CMK (cell line): ENCODE measurements at regions not wholly inside any gene's neighbourhood (a gene's known extent, or its start where the extent isn't known, plus 50 kb on each side); places are given as distances from the start of the nearest gene placed in this dataset.
A peak's percentile ranks its signal among the peaks of the same experiment; 100 is the strongest.

Experiments
- DNase-seq: peaks from one replicate; pipeline ENCODE4 v3.0.0-alpha.2; 2010; ENCODE audit warnings: low read depth

DNA sequence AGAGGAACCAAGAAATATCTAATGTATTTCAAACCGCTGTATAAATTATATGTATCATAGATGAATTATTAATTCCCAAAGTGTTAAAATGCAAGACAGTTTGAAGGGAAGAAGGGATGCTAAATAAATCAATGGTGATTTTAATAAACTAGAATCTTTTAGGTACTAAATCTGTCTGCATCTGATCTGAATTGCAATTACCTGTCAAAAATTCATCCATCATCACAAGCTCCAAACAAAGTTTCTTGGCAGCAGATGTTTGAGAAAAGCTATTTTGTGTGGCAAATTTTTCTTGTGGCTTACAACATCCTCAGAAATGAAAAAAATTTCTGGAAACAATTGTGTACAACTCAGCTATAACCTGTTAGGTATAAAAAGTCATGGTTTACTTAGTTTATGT, 816.0 kb upstream of the NDST4 start:
- no peak for DNase-seq

DNA sequence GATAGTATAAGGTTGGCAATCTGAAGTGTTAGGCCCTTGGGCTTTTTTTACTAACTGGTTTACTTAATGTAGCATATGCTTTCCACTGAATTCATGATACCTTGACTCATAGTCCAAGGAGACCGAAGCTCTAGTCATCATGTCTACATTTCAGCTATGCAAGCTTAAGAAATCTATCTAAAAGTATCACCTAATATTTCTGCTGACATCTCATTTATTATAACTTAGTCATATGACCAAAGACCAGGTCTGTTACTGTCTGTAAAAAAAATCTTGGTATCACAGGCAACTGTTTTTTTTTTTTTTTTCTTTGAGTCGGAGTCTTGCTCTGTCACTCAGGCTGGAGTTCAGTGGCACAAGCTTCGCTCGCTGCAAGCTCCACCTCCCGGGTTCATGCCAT, 814.0 kb upstream of the NDST4 start:
- DNase-seq: no peak

DNA sequence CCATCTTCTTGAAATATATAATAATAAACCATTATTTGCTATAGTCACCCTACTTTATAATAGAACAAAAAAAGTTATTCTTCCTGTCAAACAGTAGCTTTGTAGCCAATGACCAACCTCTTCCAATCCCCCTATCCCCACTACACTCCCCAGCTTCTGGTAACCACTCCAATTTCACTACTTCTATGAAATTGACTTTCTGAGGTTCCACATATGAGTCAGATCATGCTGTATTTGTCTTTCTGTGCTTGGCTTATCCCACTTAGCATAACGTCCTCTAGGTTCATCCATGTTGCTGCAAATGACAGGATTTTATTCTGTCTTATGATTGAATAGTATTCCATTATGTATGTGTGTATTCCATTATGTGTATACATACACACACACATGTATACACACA, 809.7 kb upstream of the NDST4 start:
- DNase-seq: no peak

- no peak for DNase-seq
Measured at GRCh38 chr4:115920637-115921036, 807.2 kb upstream of the NDST4 start.

DNA sequence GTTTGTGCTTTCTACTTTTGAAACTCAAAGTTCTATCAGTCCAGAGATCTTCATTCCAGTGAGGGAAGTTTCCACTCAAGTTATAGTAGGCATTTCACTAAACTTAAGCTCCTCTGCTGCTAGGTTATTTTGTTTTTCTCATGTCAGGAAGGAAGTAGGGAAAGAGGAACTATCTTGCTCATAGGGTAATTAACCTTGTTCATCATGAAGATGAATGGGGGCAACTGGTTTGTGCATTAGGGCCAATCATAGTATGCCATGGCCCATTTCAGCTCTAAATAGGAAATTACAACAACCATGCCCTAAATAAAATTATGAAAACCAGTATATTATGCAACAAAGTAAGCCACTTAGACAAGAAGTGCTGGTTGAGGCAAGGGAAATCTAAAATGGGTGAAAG, 804.7 kb upstream of the NDST4 start:
- no peak for DNase-seq

DNA sequence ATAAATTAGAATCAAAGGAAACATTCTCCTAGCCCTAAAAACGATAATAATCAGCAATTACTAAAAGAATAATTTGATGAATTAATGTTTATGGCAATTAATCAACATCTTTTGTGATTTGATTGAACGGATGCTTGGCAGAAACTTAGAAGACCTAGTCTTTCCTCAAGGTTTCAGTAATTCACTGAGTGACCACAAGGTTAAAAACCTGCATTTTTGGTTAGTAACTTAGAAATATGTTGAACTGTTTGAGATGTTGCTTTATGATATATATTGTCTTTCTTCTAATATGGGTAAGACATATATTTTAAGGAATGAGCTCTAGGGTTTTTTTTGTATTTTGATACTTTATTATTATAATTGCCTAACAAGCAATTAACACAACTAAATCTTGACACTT, 793.0 kb upstream of the NDST4 start:
- DNase-seq: no peak

- DNase-seq: no peak
Measured at GRCh38 chr4:115883847-115884246, 770.4 kb upstream of the NDST4 start.

GRCh38 chr4:115883231-115883630, 769.8 kb upstream of the NDST4 start:
- DNase-seq: no peak

- DNase-seq: no peak
Measured at GRCh38 chr4:115873048-115873447, 759.6 kb upstream of the NDST4 start.

GRCh38 chr4:115871596-115871995, 758.2 kb upstream of the NDST4 start:
- DNase-seq: no peak

GRCh38 chr4:115866364-115866896, 753.0 kb upstream of the NDST4 start:
- no peak for DNase-seq

DNA sequence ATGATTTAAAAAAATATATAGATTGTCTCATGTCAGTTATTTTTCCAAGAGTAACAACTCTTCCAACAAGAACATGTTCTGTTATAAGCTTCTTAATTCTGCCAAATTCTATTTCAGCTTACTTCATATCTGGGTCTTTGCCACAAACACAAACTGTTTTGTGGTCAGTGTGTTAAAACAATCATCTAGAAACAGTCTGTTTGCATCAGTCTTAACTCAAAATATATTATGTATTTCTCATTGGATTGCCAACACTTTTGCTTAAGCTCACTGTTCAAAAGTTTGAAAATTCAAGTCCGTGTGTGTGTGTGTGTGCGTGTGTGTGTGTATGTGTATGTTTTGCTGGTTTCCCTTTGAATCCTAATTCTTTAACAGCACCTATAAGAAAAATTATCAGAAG, 752.3 kb upstream of the NDST4 start:
- DNase-seq: no peak

- DNase-seq: no peak
Measured at GRCh38 chr4:115852767-115853091, 739.3 kb upstream of the NDST4 start.

DNA sequence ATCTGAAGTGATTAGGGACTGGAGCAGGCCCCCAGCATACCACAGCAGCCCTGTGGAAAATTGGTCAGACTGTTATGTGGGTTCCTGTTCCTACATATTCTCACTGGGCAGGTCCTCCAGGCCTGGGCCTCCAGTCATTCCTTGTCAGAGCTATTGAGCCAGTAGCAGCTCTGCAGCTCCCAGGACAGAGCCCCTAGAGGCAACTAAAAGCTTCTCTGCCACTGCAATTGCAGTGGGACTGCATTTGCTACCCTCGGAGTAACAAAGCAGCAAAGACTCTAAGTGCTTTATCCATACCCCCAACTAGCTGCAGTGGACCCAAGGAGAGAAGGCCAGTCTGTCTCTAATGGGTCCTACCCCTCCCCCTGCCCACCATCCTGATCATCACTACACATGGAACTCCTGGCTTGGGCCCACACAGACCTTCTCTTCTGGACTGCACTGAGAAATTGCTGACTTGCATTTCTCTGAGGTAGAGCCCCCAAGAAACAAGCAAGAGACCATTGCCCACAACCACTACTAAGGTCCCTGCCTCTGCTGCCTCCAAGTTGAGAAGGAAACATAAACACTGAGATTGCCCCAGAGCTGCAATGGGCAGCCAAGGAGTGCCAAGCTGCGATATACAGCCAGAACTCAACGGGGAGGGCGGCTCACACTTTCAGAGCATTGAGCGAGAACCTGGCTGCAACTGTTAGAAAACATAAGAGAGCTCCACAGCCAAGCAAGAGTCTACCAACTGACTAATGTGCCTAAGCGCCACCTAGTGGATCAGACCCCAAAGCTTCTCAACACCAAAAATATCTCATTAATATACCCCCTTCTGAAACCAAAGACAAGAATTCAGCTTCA, 738.7 kb upstream of the NDST4 start:
- DNase-seq: peak; percentile 25

DNA sequence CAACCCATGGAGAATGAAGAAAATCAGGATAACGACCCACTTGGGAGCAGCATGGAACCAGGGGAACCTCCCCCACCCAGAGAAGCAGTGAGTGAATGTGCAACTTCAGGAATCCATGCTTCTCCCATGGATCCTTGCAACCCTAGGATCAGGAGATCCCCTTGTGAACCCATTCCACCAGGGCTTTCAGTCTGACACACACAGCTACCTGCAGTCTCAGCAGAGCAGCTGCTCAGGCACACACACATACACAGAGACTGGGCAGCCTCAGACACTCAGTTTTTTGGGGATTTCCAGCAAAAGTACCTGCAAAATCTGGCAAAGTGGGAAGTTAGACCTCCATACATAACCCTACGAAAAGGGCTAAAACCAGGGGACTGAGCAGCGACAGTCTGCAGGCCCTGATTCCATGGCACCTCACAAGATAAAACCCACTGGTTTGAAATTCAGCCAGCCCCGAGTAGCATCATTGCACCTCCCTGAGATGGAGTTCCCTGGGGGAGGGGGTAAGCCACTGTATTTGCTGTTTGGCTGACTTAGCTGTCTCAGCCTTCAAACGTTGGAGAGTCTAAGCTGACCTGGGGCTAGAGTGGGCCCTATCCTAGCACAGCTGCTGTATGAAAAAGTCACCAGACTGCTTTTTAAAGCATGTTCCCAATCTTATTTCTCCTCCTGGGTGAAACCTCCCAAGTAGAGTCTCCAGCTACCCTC, 737.5 kb upstream of the NDST4 start:
- DNase-seq: no peak

DNA sequence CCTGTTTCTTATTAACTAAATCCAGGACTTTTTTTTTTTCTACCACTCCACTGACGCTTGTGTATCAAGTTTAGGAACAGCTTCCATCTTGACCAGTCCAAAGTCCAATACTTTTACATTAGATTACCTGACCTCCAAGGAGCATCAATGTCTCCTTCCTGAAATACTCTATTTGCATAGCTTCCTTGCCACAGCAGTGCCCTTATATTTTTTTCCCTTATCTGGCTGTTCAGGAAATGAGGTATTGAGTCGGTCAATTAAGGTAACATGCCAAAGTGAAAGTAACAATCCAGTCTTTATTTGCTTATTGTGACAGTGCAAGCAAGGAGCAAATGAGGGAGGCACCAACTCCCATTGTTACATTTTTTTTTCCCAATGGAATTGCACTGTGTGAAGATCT, 730.8 kb upstream of the NDST4 start:
- DNase-seq: no peak

- DNase-seq: no peak
Measured at GRCh38 chr4:115841871-115842270, 728.5 kb upstream of the NDST4 start.

DNA sequence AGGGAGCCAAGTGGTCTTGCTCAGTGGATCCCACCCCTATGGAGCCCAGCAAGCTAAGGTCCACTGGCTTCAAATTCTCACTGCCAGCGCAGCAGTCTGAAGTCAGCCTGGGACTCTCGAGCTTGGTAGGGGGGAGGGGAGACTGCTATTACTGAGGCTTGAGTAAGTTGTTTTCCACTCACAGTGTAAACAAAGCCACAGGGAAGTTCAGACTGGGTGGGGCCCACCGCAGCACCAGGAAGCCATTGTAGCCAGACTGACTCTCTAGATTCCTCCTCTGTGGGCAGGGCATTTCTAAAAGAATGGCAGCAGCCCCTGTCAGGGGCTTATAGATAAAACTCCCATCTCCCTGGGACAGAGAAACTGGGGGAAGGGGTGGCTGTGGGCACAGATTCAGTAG, 721.0 kb upstream of the NDST4 start:
- peak; percentile 64 for DNase-seq

DNA sequence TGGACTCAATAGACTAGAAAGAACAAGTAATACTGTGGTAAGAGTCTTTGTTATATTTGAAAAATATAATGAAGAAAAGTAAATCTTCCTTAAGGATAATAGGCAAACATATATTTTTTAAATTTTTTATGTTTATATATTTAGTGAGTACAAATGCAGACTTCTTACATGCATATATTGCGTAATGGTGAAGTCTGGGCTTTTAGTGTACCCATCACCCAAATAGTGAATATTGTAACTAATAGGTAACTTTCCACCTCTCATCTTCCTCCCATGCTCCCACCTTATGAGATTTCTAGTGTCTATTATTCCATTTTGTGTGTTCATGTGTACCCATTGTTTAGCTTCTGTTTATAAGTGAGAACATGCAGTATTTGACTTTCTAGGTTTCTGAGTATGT, 711.2 kb upstream of the NDST4 start:
- DNase-seq: no peak

DNA sequence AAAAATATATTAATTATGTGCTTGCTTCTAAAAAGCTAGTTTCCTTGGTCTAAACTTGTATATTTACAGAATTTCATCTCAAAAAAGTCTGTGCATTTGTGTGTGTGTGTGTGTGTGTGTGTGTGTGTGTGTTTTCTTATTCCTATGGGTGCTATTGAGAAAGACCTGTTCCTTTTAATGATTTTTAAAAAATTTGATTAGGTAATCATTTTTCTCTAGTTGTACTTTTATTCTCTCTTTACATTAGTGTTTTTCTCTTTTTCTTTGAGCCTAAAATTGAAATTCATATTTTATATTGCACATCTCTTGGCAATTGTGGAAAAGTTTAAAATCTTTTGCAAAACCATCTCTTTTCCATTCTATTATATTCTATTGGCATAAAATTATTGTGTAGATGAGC, 690.4 kb upstream of the NDST4 start:
- DNase-seq: no peak

DNA sequence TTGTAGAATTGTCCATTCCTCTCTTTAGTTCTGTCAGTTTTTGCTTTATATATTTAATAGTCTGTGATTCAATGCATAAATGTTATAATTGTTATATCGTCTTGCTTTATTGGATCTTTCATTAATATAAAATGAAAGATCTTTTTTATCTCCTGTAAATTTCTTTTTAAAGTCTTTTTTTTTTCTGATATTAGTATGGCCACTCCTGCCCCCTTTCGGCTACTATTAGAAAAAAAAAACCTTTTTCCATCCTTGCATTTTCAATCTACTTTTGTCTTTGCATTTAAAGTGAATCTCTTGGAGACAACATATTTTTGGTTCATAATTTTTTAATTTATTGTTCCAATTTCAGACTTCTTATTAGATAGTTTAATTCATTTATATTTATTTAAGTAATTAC, 677.4 kb upstream of the NDST4 start:
- DNase-seq: no peak

- peak; percentile 49 for DNase-seq
Measured at GRCh38 chr4:115781528-115782146, 668.2 kb upstream of the NDST4 start.

- no peak for DNase-seq
Measured at GRCh38 chr4:115780835-115781234, 667.4 kb upstream of the NDST4 start.
